ENCODE measurements at regions not wholly inside any gene's neighbourhood (a gene's known extent, or its start where the extent isn't known, plus 50 kb on each side); places are given as distances from the start of the nearest gene placed in this dataset.

GRCh38 chr7:25353196-25353595 is 124.9 kb upstream of the NPVF start:
- Histone ChIP-seq H2AFZ (ENCODE audit: low read length) (no peak overlapping the region), H3K79me2 (ENCODE audit: insufficient read depth, low read depth, low read length) (no peaks in the 10 kb centered on the region), H3K9me2 (ENCODE audit: insufficient read depth, low read length) (no peaks in the 10 kb centered on the region), H3K36me3 (ENCODE audit: insufficient read depth, low read length) (no peaks in the 10 kb centered on the region), H3K27ac (ENCODE audit: low read depth, low read length, poor library complexity, severe bottlenecking) (no peak overlapping the region), H3K4me3 (ENCODE audit: low read depth, low read length, poor library complexity, severe bottlenecking) (no peak overlapping the region), H3K4me2 (ENCODE audit: low read length) (no peak overlapping the region), H3K9me3 (ENCODE audit: low read length) (no peaks in the 10 kb centered on the region), H3K4me1 (ENCODE audit: insufficient read depth, low read length, poor library complexity, severe bottlenecking) (no peaks in the 10 kb centered on the region), H4K20me1 (ENCODE audit: insufficient read depth, low read length) (no peaks in the 10 kb centered on the region)
- intact Hi-C loops (cut with micrococcal nuclease; ENCODE audit: unreplicated experiment), result no loop called here
- no peak for TF ChIP-seq CTCF (conservative IDR thresholded peaks at IDR 0.05; ENCODE audit: low read length)
- TF ChIP-seq EZH2phosphoT487 (IDR thresholded peaks at IDR 0.05; ENCODE audit: borderline replicate concordance, low read depth, low read length), result no peak
- no TSS peak for BruUV-seq (replicated peaks)
- ChIA-PET POLR2A (no interaction called here), CTCF (ENCODE audit: unreplicated experiment) (no interaction called here)
- no peak for DNase-seq (ENCODE audit: low spot score)

- Histone ChIP-seq H2AFZ (ENCODE audit: low read length) (no peak overlapping the region), H3K36me3 (ENCODE audit: insufficient read depth, low read length) (no peaks in the 10 kb centered on the region), H4K20me1 (ENCODE audit: insufficient read depth, low read length) (no peaks in the 10 kb centered on the region), H3K4me3 (ENCODE audit: low read depth, low read length, poor library complexity, severe bottlenecking) (no peak overlapping the region), H3K27ac (ENCODE audit: low read depth, low read length, poor library complexity, severe bottlenecking) (no peak overlapping the region), H3K4me1 (ENCODE audit: insufficient read depth, low read length, poor library complexity, severe bottlenecking) (no peaks in the 10 kb centered on the region), H3K4me2 (ENCODE audit: low read length) (no peak overlapping the region), H3K9me3 (ENCODE audit: low read length) (no peaks in the 10 kb centered on the region), H3K79me2 (ENCODE audit: insufficient read depth, low read depth, low read length) (no peaks in the 10 kb centered on the region), H3K9me2 (ENCODE audit: insufficient read depth, low read length) (no peaks in the 10 kb centered on the region)
- DNase-seq (ENCODE audit: low spot score), result no peak
- POLR2A ChIA-PET, result no interaction called here
- intact Hi-C loops (cut with micrococcal nuclease; ENCODE audit: unreplicated experiment), result no loop called here
- no TSS peak for BruUV-seq (replicated peaks)
- CTCF ChIA-PET (ENCODE audit: unreplicated experiment), result no interaction called here
- no peak for TF ChIP-seq CTCF (conservative IDR thresholded peaks at IDR 0.05; ENCODE audit: low read length)
- no peak for TF ChIP-seq EZH2phosphoT487 (IDR thresholded peaks at IDR 0.05; ENCODE audit: borderline replicate concordance, low read depth, low read length)
Observed at GRCh38 chr7:25353732-25354131, 125.4 kb upstream of the NPVF start.

- no peak overlapping the region for H3K27ac ChIP-seq (ENCODE audit: low read depth, low read length, poor library complexity, severe bottlenecking)
- H2AFZ ChIP-seq (ENCODE audit: low read length), result no peak overlapping the region
- intact Hi-C loops (cut with micrococcal nuclease; ENCODE audit: unreplicated experiment), result no loop called here
- H3K4me1 ChIP-seq (ENCODE audit: insufficient read depth, low read length, poor library complexity, severe bottlenecking), result no peaks in the 10 kb centered on the region
- no peak for TF ChIP-seq EZH2phosphoT487 (IDR thresholded peaks at IDR 0.05; ENCODE audit: borderline replicate concordance, low read depth, low read length)
- no peak for TF ChIP-seq CTCF (conservative IDR thresholded peaks at IDR 0.05; ENCODE audit: low read length)
- no peaks in the 10 kb centered on the region for H3K36me3 ChIP-seq (ENCODE audit: insufficient read depth, low read length)
- H3K4me2 ChIP-seq (ENCODE audit: low read length), result no peak overlapping the region
- ChIA-PET CTCF (ENCODE audit: unreplicated experiment) (no interaction called here), POLR2A (no interaction called here)
- no peaks in the 10 kb centered on the region for H4K20me1 ChIP-seq (ENCODE audit: insufficient read depth, low read length)
- H3K4me3 ChIP-seq (ENCODE audit: low read depth, low read length, poor library complexity, severe bottlenecking), result no peak overlapping the region
- no TSS peak for BruUV-seq (replicated peaks)
- no peaks in the 10 kb centered on the region for H3K9me3 ChIP-seq (ENCODE audit: low read length)
- DNase-seq (ENCODE audit: low spot score), result no peak
- no peaks in the 10 kb centered on the region for H3K79me2 ChIP-seq (ENCODE audit: insufficient read depth, low read depth, low read length)
- no peaks in the 10 kb centered on the region for H3K9me2 ChIP-seq (ENCODE audit: insufficient read depth, low read length)
Observed at GRCh38 chr7:25356534-25357151, 128.4 kb upstream of the NPVF start.

All from OCI-LY7 (cell line).